HG02623 (cell line): ENCODE measurements at regions not wholly inside any gene's neighbourhood (a gene's known extent, or its start where the extent isn't known, plus 50 kb on each side); places are given as distances from the start of the nearest gene placed in this dataset.

Experiments used
- ATAC-seq: cut with Tn5 transposase; IDR thresholded peaks from one replicate; pipeline ENCODE4 v1.9.1; 2021; ENCODE audit warnings: moderate library complexity; ENCODE audit not compliant: unreplicated experiment

DNA sequence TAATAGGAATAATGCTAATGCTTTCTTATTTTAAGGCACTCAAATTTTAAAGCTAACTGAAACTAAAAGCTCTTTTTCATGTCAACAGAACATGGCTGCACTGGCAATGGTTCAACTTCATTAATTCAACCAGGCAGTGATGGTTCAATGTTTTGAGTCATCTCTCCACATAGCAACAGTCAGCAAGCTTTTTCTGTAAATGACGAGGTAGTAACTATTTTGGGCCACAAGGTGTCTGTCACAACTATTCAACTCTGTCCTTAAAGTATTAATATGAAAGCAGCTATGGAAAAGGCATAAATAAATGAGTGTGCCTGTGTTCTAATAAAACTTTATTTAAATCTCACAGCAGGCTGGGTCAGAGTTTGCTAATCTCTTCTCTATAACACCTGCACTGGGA, 1425.6 kb upstream of the PIK3C3 start:
- ATAC-seq = no peak

DNA sequence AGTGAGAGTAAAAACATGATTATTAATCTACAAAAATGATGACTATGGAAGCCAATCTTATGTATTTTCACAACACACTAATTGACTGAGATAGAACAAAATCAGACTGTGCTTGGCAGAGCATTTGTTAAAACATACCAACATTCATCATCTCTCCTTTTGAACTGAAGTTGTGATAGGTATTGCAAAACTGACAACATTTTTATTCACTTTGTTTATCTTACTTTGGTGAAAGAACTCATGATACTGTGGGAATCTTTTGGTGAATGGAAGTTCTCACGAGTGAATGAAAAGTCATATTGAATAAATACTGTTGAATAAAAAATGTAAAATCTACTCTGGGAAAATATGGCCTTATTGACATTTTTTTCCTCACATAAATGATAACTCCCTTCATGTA, 1430.2 kb upstream of the PIK3C3 start:
- ATAC-seq = no peak

DNA sequence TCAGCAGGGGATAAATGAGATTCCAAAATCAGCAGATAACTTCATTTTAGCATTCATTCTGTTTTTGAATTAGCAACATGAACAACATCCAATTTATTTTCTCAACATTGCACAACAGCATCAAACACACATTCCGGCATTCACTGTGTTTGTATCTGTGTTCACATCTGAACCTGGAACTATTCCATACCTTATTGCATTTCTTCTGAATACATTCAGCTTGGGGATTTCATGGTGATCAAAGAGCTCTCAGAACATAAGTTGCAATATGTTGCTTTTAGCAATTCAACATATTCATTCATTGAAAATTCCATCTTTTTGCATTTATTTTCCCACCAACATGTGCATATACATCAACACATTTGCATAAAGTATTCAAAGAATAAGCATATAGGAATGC, 1431.7 kb upstream of the PIK3C3 start:
- no peak for ATAC-seq

DNA sequence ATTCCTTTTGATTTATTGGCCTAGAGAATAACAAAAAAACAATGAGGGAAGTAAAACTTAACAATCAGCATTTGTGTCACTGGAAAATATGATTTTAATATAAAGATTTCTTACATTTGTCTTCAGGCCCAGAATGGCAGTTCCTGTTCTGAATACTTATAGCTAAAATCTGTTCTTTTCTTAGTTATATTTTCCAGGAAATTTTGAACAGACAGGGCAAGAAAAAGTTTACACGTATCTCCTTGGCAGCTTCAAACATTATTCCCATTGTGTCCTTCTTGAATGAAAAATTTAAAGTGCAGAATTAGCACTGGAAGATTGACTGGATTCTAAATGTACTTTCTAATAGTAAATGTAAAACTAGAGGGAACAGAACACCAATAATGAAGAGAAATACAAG, 1454.0 kb upstream of the PIK3C3 start:
- no peak for ATAC-seq

DNA sequence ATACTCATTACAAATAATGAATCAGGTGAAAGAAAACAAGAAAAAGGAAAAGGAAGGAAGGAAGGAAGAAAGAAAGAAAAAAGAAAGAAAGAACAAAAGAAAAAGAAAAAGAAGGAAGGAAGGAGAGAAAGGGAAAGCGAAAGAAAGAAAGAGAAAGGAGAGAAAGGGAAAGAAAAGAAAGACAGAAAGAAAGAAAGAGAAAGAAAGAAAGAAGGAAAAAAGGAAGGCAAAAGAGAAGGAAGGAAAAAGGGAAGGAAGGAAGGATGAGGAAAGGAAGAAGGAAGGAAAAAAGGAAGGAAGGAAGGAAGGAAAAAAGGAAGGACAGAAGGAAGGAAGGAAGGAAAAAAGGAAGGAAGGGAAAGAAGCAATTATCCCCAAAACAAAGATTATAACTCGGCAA, 1460.4 kb upstream of the PIK3C3 start:
- no peak for ATAC-seq

GRCh38 chr18:40493316-40493715, 1461.7 kb upstream of the PIK3C3 start:
- no peak for ATAC-seq

- no peak for ATAC-seq
Measured at GRCh38 chr18:40489301-40489700, 1465.7 kb upstream of the PIK3C3 start.

GRCh38 chr18:40485318-40485717, 1469.7 kb upstream of the PIK3C3 start:
- no peak for ATAC-seq

- ATAC-seq = no peak
Measured at GRCh38 chr18:40473221-40474029, 1481.6 kb upstream of the PIK3C3 start.

- no peak for ATAC-seq
Measured at GRCh38 chr18:40470723-40471122, 1484.3 kb upstream of the PIK3C3 start.

DNA sequence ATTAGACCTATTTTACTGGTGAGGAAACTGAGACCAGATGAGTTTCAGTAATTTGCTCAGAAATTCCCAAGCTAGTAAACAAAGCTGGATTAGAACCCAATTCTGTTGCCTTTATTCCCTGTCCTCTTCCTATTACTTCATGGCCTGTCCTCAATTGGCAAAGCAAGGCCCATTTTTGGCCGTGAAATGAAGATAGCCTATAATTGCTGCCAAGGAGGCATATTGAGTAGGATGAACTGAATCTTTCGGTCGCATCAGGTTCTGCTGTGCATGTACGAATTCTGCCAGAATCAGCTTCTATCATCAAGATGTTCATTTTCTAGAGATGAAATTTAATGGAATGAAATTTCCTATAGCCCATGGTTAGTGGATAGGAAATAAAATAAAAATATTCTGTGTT, 1485.2 kb upstream of the PIK3C3 start:
- no peak for ATAC-seq

GRCh38 chr18:40469316-40469715, 1485.7 kb upstream of the PIK3C3 start:
- ATAC-seq = no peak

- no peak for ATAC-seq
Measured at GRCh38 chr18:40464032-40464431, 1491.0 kb upstream of the PIK3C3 start.

GRCh38 chr18:40453903-40454302, 1501.1 kb upstream of the PIK3C3 start:
- ATAC-seq = no peak

- no peak for ATAC-seq
Measured at GRCh38 chr18:40452599-40452998, 1502.4 kb upstream of the PIK3C3 start.

- ATAC-seq = no peak
Measured at GRCh38 chr18:40450751-40451150, 1504.3 kb upstream of the PIK3C3 start.

GRCh38 chr18:40447820-40448219, 1507.2 kb upstream of the PIK3C3 start:
- no peak for ATAC-seq

- no peak for ATAC-seq
Measured at GRCh38 chr18:40440088-40440487, 1514.9 kb upstream of the PIK3C3 start.

- ATAC-seq = no peak
Measured at GRCh38 chr18:40437517-40437916, 1517.5 kb upstream of the PIK3C3 start.

- no peak for ATAC-seq
Measured at GRCh38 chr18:40431071-40431985, 1523.7 kb upstream of the PIK3C3 start.

- no peak for ATAC-seq
Measured at GRCh38 chr18:40423291-40423690, 1531.7 kb upstream of the PIK3C3 start.

GRCh38 chr18:40420675-40421074, 1534.4 kb upstream of the PIK3C3 start:
- no peak for ATAC-seq
